Activated B cell treated with CpG ODN at 0.5 μM for 24 hours (primary cell): ENCODE measurements at regions not wholly inside any gene's neighbourhood (a gene's known extent, or its start where the extent isn't known, plus 50 kb on each side); places are given as distances from the start of the nearest gene placed in this dataset.

Experiments used
- ATAC-seq: fragments of 200-7000 bp; cut with Tn5 transposase; one replicate; pipeline ENCODE4 v1.10.0; 2021; ENCODE audit warnings: low read depth, mild to moderate bottlenecking, moderate library complexity
- CTCF ChIA-PET: fragments of 350-600 bp; sonication (Branson Sonifier 250); formaldehyde crosslinking; loops from one replicate; lab custom pipeline; 2021; ENCODE audit warnings: antibody characterized with exemption; lab: Charles Lee
- POLR2A ChIA-PET: fragments of 350-600 bp; sonication (Branson Sonifier 250); formaldehyde crosslinking; loops from one replicate; lab custom pipeline; 2021; ENCODE audit warnings: antibody characterized with exemption; lab: Charles Lee
- DNase-seq: peaks from one replicate; pipeline ENCODE4 v3.0.0; 2022
- H3K27ac Mint-ChIP-seq: one replicate; pipeline ENCODE4 v1.8.0; 2020; ENCODE audit warnings: mixed read lengths
- H3K27me3 Mint-ChIP-seq: one replicate; pipeline ENCODE4 v1.8.0; 2021; ENCODE audit warnings: mixed read lengths
- H3K36me3 Mint-ChIP-seq: one replicate; pipeline ENCODE4 v1.8.0; 2021; ENCODE audit warnings: low read depth, mixed read lengths
- H3K4me1 Mint-ChIP-seq: one replicate; pipeline ENCODE4 v1.8.0; 2021; ENCODE audit warnings: mixed read lengths
- H3K4me3 Mint-ChIP-seq: one replicate; pipeline ENCODE4 v1.8.0; 2020; ENCODE audit warnings: mild to moderate bottlenecking, mixed read lengths
- H3K9me3 Mint-ChIP-seq: one replicate; pipeline ENCODE4 v1.8.0; 2020; ENCODE audit warnings: mixed read lengths
- CTCF ChIP-seq: fragments of 200-600 bp; IDR thresholded peaks from one replicate; pipeline ENCODE4 v1.8.0; 2022; ENCODE audit warnings: antibody characterized with exemption, mild to moderate bottlenecking
- intact Hi-C: fragments of 100-400 bp; cut with micrococcal nuclease; formaldehyde crosslinking; loops from one replicate; pipeline ENCODE4 v1.15.1; 2024

GRCh38 chr11:27754035-27755017 lies 54.1 kb upstream of the BDNF start:
- H3K4me3 Mint-ChIP-seq, result no peak overlapping the region
- intact Hi-C loops, result no loop called here

More at GRCh38 chr11:27754035-27755017, 54.1 kb upstream of the BDNF start:
- Mint-ChIP-seq H3K36me3 (no peaks in the 10 kb centered on the region), H3K9me3 (peaks cover 2% of the 10 kb centered on the region), H3K27ac (no peak overlapping the region), H3K4me1 (no peaks in the 10 kb centered on the region), H3K27me3 (no peaks in the 10 kb centered on the region)
- ChIA-PET CTCF (no interaction called here), POLR2A (no interaction called here)
- no peak for ATAC-seq
- no peak for DNase-seq
- TF ChIP-seq CTCF, result no peak
